BLaER1 treated with 17β-estradiol and CSF1 and Interleukin-3, amounts not matched to agents 10 nM and 100 nM (cell line): ENCODE measurements at regions not wholly inside any gene's neighbourhood (a gene's known extent, or its start where the extent isn't known, plus 50 kb on each side); places are given as distances from the start of the nearest gene placed in this dataset.
"Not testable (repeated sequence)": the region's sequence is repeated elsewhere in the genome, so short reads cannot be mapped to it uniquely, and the experiment has no call there.

Experiments
- H3K27ac ChIP-seq, 11 experiments: shearing (Covaris generic); formaldehyde crosslinking; 2 replicates each; pipeline ENCODE4 v1.8.1; 2022
- H3K27me3 ChIP-seq, 11 experiments: shearing (Covaris generic); formaldehyde crosslinking; 2 replicates each; pipeline ENCODE4 v1.8.1; 2022
- H3K36me3 ChIP-seq, 11 experiments: shearing (Covaris generic); formaldehyde crosslinking; 2 replicates each; pipeline ENCODE4 v1.8.1; 2022
- H3K4me1 ChIP-seq, 10 experiments: shearing (Covaris generic); formaldehyde crosslinking; 2 replicates each; pipeline ENCODE4 v1.8.1; 2022
- H3K4me2 ChIP-seq, 11 experiments: shearing (Covaris generic); formaldehyde crosslinking; 2 replicates each; pipeline ENCODE4 v1.8.1; 2022
- H3K4me3 ChIP-seq, 10 experiments: shearing (Covaris generic); formaldehyde crosslinking; 2 replicates each; pipeline ENCODE4 v1.8.1; 2022
- H3K9ac ChIP-seq, 11 experiments: shearing (Covaris generic); formaldehyde crosslinking; 2 replicates each; pipeline ENCODE4 v1.8.1; 2022
- H3K9me3 ChIP-seq, 11 experiments: shearing (Covaris generic); formaldehyde crosslinking; replicated peaks in 1 of 11; 2 replicates each; pipeline ENCODE4 v1.8.1; 2022
- H4K20me1 ChIP-seq, 11 experiments: shearing (Covaris generic); formaldehyde crosslinking; 2 replicates each; pipeline ENCODE4 v1.8.1; 2022
- Cebpa-rat ChIP-seq, 11 experiments: shearing (Covaris generic); IDR thresholded peaks; 2 replicates each; pipeline ENCODE4 v1.8.1; 2022

- H3K36me3 ChIP-seq: no peaks in the 10 kb centered on the region
- no peak overlapping the region for H3K4me2 ChIP-seq
- no peak overlapping the region for H3K9ac ChIP-seq
- no peaks in the 10 kb centered on the region for H4K20me1 ChIP-seq
- no peaks in the 10 kb centered on the region for H3K27me3 ChIP-seq
- no peak overlapping the region for H3K27ac ChIP-seq
- no peak for TF ChIP-seq Cebpa-rat (IDR thresholded peaks at IDR 0.05)
- H3K4me3 ChIP-seq: no peak overlapping the region
- H3K9me3 ChIP-seq: peaks cover 0 to 7% (median 0%) of the 10 kb centered on the region in 11 experiments; a peak in 1 of 22 replicates
- no peaks in the 10 kb centered on the region for H3K4me1 ChIP-seq
Observed at GRCh38 chr3:132987396-132987795, 50.8 kb upstream of the TMEM108 start.

DNA sequence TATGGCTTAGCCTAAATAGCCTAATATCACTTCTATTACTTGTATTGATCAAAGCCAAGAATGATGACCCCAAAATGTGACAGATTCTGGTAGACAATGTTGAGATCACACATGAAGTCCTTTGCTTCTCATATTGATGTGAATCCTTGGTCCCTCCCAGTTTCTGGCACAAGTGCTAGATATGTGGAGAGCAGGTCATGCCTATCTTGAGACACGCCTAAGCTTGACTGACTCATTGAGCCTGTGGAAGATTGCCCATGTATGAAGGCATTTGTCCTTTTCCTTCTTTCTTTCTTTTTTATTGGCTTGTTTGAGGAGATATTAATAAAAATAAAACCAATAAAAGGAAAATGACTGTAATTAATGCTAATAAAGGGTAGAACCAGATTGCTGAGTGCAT, 54.0 kb upstream of the TMEM108 start:
- no peak overlapping the region for H3K27ac ChIP-seq
- no peak overlapping the region for H3K9ac ChIP-seq
- H4K20me1 ChIP-seq: no peaks in the 10 kb centered on the region
- H3K4me3 ChIP-seq: no peak overlapping the region
- H3K4me2 ChIP-seq: no peak overlapping the region
- H3K27me3 ChIP-seq: no peaks in the 10 kb centered on the region
- TF ChIP-seq Cebpa-rat (IDR thresholded peaks at IDR 0.05): no peak
- peaks cover 0 to 11% (median 0%) of the 10 kb centered on the region in 11 experiments; a peak in 1 of 22 replicates for H3K9me3 ChIP-seq
- H3K4me1 ChIP-seq: no peaks in the 10 kb centered on the region
- H3K36me3 ChIP-seq: no peaks in the 10 kb centered on the region

GRCh38 chr3:132983143-132983770, 54.9 kb upstream of the TMEM108 start:
- Histone ChIP-seq H3K4me1 (no peaks in the 10 kb centered on the region), H3K27ac (no peak overlapping the region), H3K36me3 (no peaks in the 10 kb centered on the region), H3K9ac (no peak overlapping the region), H4K20me1 (no peaks in the 10 kb centered on the region), H3K4me3 (no peak overlapping the region), H3K9me3 (peaks cover 0 to 11% (median 0%) of the 10 kb centered on the region in 11 experiments; a peak in 1 of 22 replicates), H3K4me2 (no peak overlapping the region), H3K27me3 (no peaks in the 10 kb centered on the region)
- TF ChIP-seq Cebpa-rat (IDR thresholded peaks at IDR 0.05): no peak

GRCh38 chr3:132981719-132982118, 56.5 kb upstream of the TMEM108 start:
- no peaks in the 10 kb centered on the region for H3K36me3 ChIP-seq
- H3K9ac ChIP-seq: no peak overlapping the region
- H3K4me3 ChIP-seq: no peak overlapping the region
- H3K9me3 ChIP-seq: peaks cover 0 to 4% (median 0%) of the 10 kb centered on the region in 11 experiments; a peak in 1 of 22 replicates
- no peak overlapping the region for H3K4me2 ChIP-seq
- H3K27ac ChIP-seq: no peak overlapping the region
- TF ChIP-seq Cebpa-rat (IDR thresholded peaks at IDR 0.05): no peak
- H3K27me3 ChIP-seq: no peaks in the 10 kb centered on the region
- H3K4me1 ChIP-seq: no peaks in the 10 kb centered on the region
- H4K20me1 ChIP-seq: no peaks in the 10 kb centered on the region

DNA sequence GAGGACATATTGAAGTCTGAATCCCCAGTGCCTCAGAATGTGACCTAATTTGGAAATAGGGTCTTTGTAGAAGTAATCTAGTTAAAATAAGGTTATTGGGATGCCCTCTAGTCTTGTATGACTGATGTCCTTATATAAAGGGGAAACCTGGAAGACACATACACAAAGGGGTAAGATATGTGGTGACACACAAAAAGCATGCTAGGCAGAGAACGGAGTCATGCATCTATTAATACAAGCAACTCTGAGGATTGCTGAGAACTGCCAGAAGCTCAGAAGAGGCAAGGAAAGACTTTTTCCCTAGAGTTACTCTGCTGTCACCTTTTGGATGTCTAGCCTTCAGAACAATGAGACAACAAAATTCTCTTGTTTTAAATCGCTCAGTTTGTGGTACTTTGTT, 58.1 kb upstream of the TMEM108 start:
- Histone ChIP-seq H3K36me3 (no peaks in the 10 kb centered on the region), H3K27me3 (no peaks in the 10 kb centered on the region), H3K4me2 (no peak overlapping the region), H3K4me1 (no peaks in the 10 kb centered on the region), H3K9ac (no peak overlapping the region), H3K27ac (no peak overlapping the region), H3K9me3 (peaks cover 0 to 4% (median 0%) of the 10 kb centered on the region in 11 experiments; a peak in 1 of 22 replicates), H3K4me3 (no peak overlapping the region), H4K20me1 (no peaks in the 10 kb centered on the region)
- no peak for TF ChIP-seq Cebpa-rat (IDR thresholded peaks at IDR 0.05)

- no peaks in the 10 kb centered on the region for H4K20me1 ChIP-seq
- H3K9ac ChIP-seq: no peak overlapping the region
- TF ChIP-seq Cebpa-rat (IDR thresholded peaks at IDR 0.05): no peak
- no peak overlapping the region for H3K4me3 ChIP-seq
- no peak overlapping the region for H3K4me2 ChIP-seq
- H3K4me1 ChIP-seq: no peaks in the 10 kb centered on the region
- H3K27me3 ChIP-seq: no peaks in the 10 kb centered on the region
- no peaks in the 10 kb centered on the region for H3K36me3 ChIP-seq
- H3K27ac ChIP-seq: no peak overlapping the region
- peaks cover 0 to 4% (median 0%) of the 10 kb centered on the region in 11 experiments; a peak in 1 of 22 replicates for H3K9me3 ChIP-seq
Observed at GRCh38 chr3:132979606-132980005, 58.6 kb upstream of the TMEM108 start.

DNA sequence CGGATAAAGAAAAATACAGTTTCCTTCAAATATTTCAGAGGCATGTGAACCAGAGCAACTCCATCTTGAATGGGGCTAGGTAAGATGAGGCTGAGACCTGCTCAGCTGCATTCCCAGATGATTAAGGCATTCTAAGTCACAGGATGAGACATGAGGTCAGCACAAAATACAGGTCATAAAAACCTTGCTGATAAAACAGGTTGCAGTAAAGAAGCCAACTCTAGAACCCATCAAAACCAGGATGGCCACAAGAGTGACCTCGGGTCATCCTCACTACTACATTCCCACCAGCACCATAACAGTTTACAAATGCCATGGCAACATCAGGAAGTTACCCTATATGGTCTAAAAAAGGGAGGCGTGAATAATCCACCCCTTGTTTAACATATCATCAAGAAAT, 59.2 kb upstream of the TMEM108 start:
- H3K4me2 ChIP-seq, H3K4me1 ChIP-seq, H3K9ac ChIP-seq, H3K9me3 ChIP-seq, H3K36me3 ChIP-seq, H3K4me3 ChIP-seq, H3K27me3 ChIP-seq, H4K20me1 ChIP-seq, H3K27ac ChIP-seq: not testable (repeated sequence)

DNA sequence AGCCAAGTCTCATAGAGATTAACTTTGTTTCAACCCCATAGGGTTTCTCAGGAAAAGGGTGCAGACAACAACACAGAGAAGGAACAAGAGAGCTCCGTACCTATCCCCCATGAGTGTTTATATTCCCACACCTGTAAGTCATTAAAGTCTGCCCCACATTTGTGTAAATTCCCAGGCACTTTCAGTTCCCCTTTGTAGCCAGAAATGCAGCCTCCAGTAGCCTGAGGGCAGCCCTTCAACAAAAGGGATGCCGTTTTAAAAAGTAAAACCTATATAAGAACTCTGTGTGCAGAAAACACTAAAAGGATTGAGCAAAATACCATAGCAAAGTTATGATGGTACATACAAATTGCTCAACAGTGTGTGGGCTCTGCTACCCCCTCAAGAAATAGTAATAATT, 59.7 kb upstream of the TMEM108 start:
- no peaks in the 10 kb centered on the region for H3K4me1 ChIP-seq
- H3K36me3 ChIP-seq: no peaks in the 10 kb centered on the region
- no peaks in the 10 kb centered on the region for H4K20me1 ChIP-seq
- H3K9me3 ChIP-seq: peaks cover 0 to 4% (median 0%) of the 10 kb centered on the region in 11 experiments; a peak in 1 of 22 replicates
- H3K27me3 ChIP-seq: no peaks in the 10 kb centered on the region
- H3K4me2 ChIP-seq: no peak overlapping the region
- H3K4me3 ChIP-seq: no peak overlapping the region
- no peak for TF ChIP-seq Cebpa-rat (IDR thresholded peaks at IDR 0.05)
- no peak overlapping the region for H3K27ac ChIP-seq
- no peak overlapping the region for H3K9ac ChIP-seq

GRCh38 chr3:132974097-132974496, 64.1 kb upstream of the TMEM108 start:
- Histone ChIP-seq H3K9ac (no peak overlapping the region), H3K4me2 (no peak overlapping the region), H3K27me3 (no peaks in the 10 kb centered on the region), H4K20me1 (no peaks in the 10 kb centered on the region), H3K4me1 (no peaks in the 10 kb centered on the region), H3K36me3 (no peaks in the 10 kb centered on the region), H3K4me3 (no peak overlapping the region), H3K27ac (no peak overlapping the region), H3K9me3 (no peaks in the 10 kb centered on the region)
- no peak for TF ChIP-seq Cebpa-rat (IDR thresholded peaks at IDR 0.05)

DNA sequence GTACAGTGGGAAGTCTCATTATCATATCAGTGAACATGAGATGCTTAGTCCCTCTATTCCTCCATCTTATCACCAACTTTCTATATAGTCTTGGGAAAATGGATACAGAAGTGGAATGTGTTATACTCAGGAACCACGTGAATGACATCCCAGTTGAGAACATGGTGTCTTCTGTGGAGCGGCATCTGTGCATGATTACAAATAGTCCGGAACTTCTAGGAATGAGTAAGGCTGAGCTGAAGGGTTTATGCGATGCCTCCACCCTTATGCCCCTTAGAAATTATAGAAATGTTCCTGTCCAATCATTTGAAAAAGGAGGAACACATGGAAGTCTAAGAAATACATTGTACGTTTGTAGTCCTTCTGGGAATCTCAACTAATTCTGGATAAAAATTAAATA, 64.8 kb upstream of the TMEM108 start:
- no peaks in the 10 kb centered on the region for H3K36me3 ChIP-seq
- no peak for TF ChIP-seq Cebpa-rat (IDR thresholded peaks at IDR 0.05)
- H3K9me3 ChIP-seq: no peaks in the 10 kb centered on the region
- no peak overlapping the region for H3K9ac ChIP-seq
- H3K27ac ChIP-seq: no peak overlapping the region
- H4K20me1 ChIP-seq: no peaks in the 10 kb centered on the region
- no peaks in the 10 kb centered on the region for H3K27me3 ChIP-seq
- H3K4me1 ChIP-seq: no peaks in the 10 kb centered on the region
- H3K4me3 ChIP-seq: no peak overlapping the region
- H3K4me2 ChIP-seq: no peak overlapping the region
